ENCODE measurements at regions not wholly inside any gene's neighbourhood (a gene's known extent, or its start where the extent isn't known, plus 50 kb on each side); places are given as distances from the start of the nearest gene placed in this dataset.

GRCh38 chr1:68594851-68595250 lies 98.0 kb upstream of the DEPDC1 start:
- H3K4me3 Mint-ChIP-seq = no peak overlapping the region
- CTCF ChIA-PET = no interaction called here
- H3K27ac Mint-ChIP-seq = no peak overlapping the region

GRCh38 chr1:68600049-68600661 lies 103.3 kb upstream of the DEPDC1 start:
- H3K4me3 ChIP-seq (ENCODE audit: low read length) = no peak overlapping the region
- no peaks in the 10 kb centered on the region for H3K36me3 ChIP-seq (ENCODE audit: insufficient read depth, low read length)
- CTCF ChIA-PET = no interaction called here
- Mint-ChIP-seq H3K4me1 (ENCODE audit: low read depth) (no peaks in the 10 kb centered on the region), H3K27me3 (no peaks in the 10 kb centered on the region), H3K9me3 (peaks cover 5% of the 10 kb centered on the region), H3K36me3 (ENCODE audit: low read depth) (no peaks in the 10 kb centered on the region), H3K4me3 (no peak overlapping the region), H3K27ac (no peak overlapping the region)
- intact Hi-C loops (cut with DNase I, micrococcal nuclease) = no loop called here
- POLR2A ChIA-PET = no interaction called here
- no peak overlapping the region for H3K27ac ChIP-seq (ENCODE audit: low read depth in 1 of 2, low read length in 2 of 2)
- H3K27me3 ChIP-seq (ENCODE audit: control insufficient read depth in 1 of 2, insufficient read depth in 2 of 2, low read length in 2 of 2) = no peaks in the 10 kb centered on the region
- no peaks in the 10 kb centered on the region for H3K9me3 ChIP-seq (ENCODE audit: control insufficient read depth in 1 of 2, insufficient read depth in 1 of 2, low read length in 2 of 2)
- no peak for TF ChIP-seq CTCF (IDR thresholded peaks at IDR 0.05)
- DNase-seq = no peak
- no peak for ATAC-seq (ENCODE audit: poor library complexity)
- no peaks in the 10 kb centered on the region for H3K4me1 ChIP-seq (ENCODE audit: insufficient read depth, low read length)

More at GRCh38 chr1:68594851-68595250, 98.0 kb upstream of the DEPDC1 start:
- DNase-seq = no peak
- no peak for ATAC-seq (ENCODE audit: poor library complexity)
- Histone ChIP-seq H3K27me3 (ENCODE audit: control insufficient read depth in 1 of 2, insufficient read depth in 2 of 2, low read length in 2 of 2) (no peaks in the 10 kb centered on the region), H3K4me1 (ENCODE audit: insufficient read depth, low read length) (no peaks in the 10 kb centered on the region), H3K27ac (ENCODE audit: low read depth in 1 of 2, low read length in 2 of 2) (no peak overlapping the region), H3K4me3 (ENCODE audit: low read length) (no peak overlapping the region), H3K36me3 (ENCODE audit: insufficient read depth, low read length) (no peaks in the 10 kb centered on the region), H3K9me3 (ENCODE audit: control insufficient read depth in 1 of 2, insufficient read depth in 1 of 2, low read length in 2 of 2) (peaks cover 0 to 4% of the 10 kb centered on the region in 2 experiments)
- H3K36me3 Mint-ChIP-seq (ENCODE audit: low read depth) = no peaks in the 10 kb centered on the region
- no peaks in the 10 kb centered on the region for H3K4me1 Mint-ChIP-seq (ENCODE audit: low read depth)
- POLR2A ChIA-PET = no interaction called here
- H3K9me3 Mint-ChIP-seq = peaks cover 2% of the 10 kb centered on the region
- no peaks in the 10 kb centered on the region for H3K27me3 Mint-ChIP-seq
- TF ChIP-seq CTCF (IDR thresholded peaks at IDR 0.05) = no peak
- intact Hi-C loops (cut with DNase I, micrococcal nuclease) = no loop called here

GRCh38 chr1:68608289-68608688 lies 111.4 kb upstream of the DEPDC1 start:
- CTCF ChIA-PET = no interaction called here
- H3K4me3 Mint-ChIP-seq = no peak overlapping the region
- Histone ChIP-seq H3K4me3 (ENCODE audit: low read length) (no peak overlapping the region), H3K4me1 (ENCODE audit: insufficient read depth, low read length) (no peaks in the 10 kb centered on the region), H3K27me3 (ENCODE audit: control insufficient read depth in 1 of 2, insufficient read depth in 2 of 2, low read length in 2 of 2) (no peaks in the 10 kb centered on the region), H3K36me3 (ENCODE audit: insufficient read depth, low read length) (no peaks in the 10 kb centered on the region), H3K27ac (ENCODE audit: low read depth in 1 of 2, low read length in 2 of 2) (no peak overlapping the region), H3K9me3 (ENCODE audit: control insufficient read depth in 1 of 2, insufficient read depth in 1 of 2, low read length in 2 of 2) (peaks cover 0 to 5% of the 10 kb centered on the region in 2 experiments)
- ATAC-seq (ENCODE audit: poor library complexity) (no peak), DNase-seq (no peak)
- intact Hi-C loops (cut with DNase I, micrococcal nuclease) = no loop called here
- H3K27ac Mint-ChIP-seq = no peak overlapping the region
- TF ChIP-seq CTCF (IDR thresholded peaks at IDR 0.05) = no peak
- POLR2A ChIA-PET = no interaction called here
- no peaks in the 10 kb centered on the region for H3K27me3 Mint-ChIP-seq
- peaks cover 14% of the 10 kb centered on the region for H3K9me3 Mint-ChIP-seq
- no peaks in the 10 kb centered on the region for H3K4me1 Mint-ChIP-seq (ENCODE audit: low read depth)
- no peaks in the 10 kb centered on the region for H3K36me3 Mint-ChIP-seq (ENCODE audit: low read depth)
